Hepatocyte (in vitro differentiated cells): ENCODE measurements at regions not wholly inside any gene's neighbourhood (a gene's known extent, or its start where the extent isn't known, plus 50 kb on each side); places are given as distances from the start of the nearest gene placed in this dataset.

Source experiments
- DNase-seq: peaks from one replicate; pipeline ENCODE4 v3.0.0-alpha.2; 2016; ENCODE audit warnings: low spot score
- H2AFZ ChIP-seq: fragments of 200-600 bp; sonication (generic); 2 replicates; pipeline ENCODE4 v1.6.0; 2016; ENCODE audit warnings: antibody characterized with exemption, mild to moderate bottlenecking
- H3K27ac ChIP-seq: fragments of 200-600 bp; sonication (generic); 2 replicates; pipeline ENCODE4 v1.5.1; 2016; ENCODE audit warnings: mild to moderate bottlenecking
- H3K27me3 ChIP-seq: fragments of 200-600 bp; sonication (generic); 2 replicates; pipeline ENCODE4 v1.6.1; 2016
- H3K36me3 ChIP-seq: fragments of 200-600 bp; sonication (generic); replicated peaks from 2 replicates; pipeline ENCODE4 v1.5.1; 2016; ENCODE audit warnings: low read depth; ENCODE audit not compliant: insufficient read depth
- H3K4me1 ChIP-seq: fragments of 200-600 bp; sonication (generic); 2 replicates; pipeline ENCODE4 v1.5.1; 2016; ENCODE audit warnings: mild to moderate bottlenecking, moderate library complexity; ENCODE audit not compliant: insufficient read depth
- H3K4me2 ChIP-seq: fragments of 200-600 bp; sonication (generic); 2 replicates; pipeline ENCODE4 v1.6.0; 2016
- H3K4me3 ChIP-seq: fragments of 200-600 bp; sonication (generic); 2 replicates; pipeline ENCODE4 v1.5.1; 2016; ENCODE audit warnings: mild to moderate bottlenecking
- H3K79me2 ChIP-seq: fragments of 200-600 bp; sonication (generic); 2 replicates; pipeline ENCODE4 v1.6.0; 2017; ENCODE audit warnings: mild to moderate bottlenecking
- H3K9me2 ChIP-seq: fragments of 200-600 bp; sonication (generic); replicated peaks from 2 replicates; pipeline ENCODE4 v1.6.0; 2017; ENCODE audit warnings: mild to moderate bottlenecking; ENCODE audit not compliant: insufficient read depth
- H3K9me3 ChIP-seq: fragments of 200-600 bp; sonication (generic); 2 replicates; pipeline ENCODE4 v1.5.1; 2016; ENCODE audit warnings: low read depth, mild to moderate bottlenecking
- H4K20me1 ChIP-seq: fragments of 200-600 bp; sonication (generic); 2 replicates; pipeline ENCODE4 v1.6.0; 2016; ENCODE audit warnings: mild to moderate bottlenecking; ENCODE audit not compliant: insufficient read depth, poor library complexity, severe bottlenecking
- EZH2 ChIP-seq: fragments of 200-600 bp; sonication (generic); IDR thresholded peaks from 2 replicates; pipeline ENCODE4 v1.6.1; 2016; ENCODE audit warnings: antibody characterized with exemption, mild to moderate bottlenecking, borderline replicate concordance
- EZH2phosphoT487 ChIP-seq: fragments of 200-600 bp; sonication (generic); IDR thresholded peaks from one replicate; pipeline ENCODE4 v1.6.1; 2018; ENCODE audit warnings: antibody characterized with exemption, mild to moderate bottlenecking, low read depth, moderate library complexity; ENCODE audit not compliant: unreplicated experiment, severe bottlenecking
- WGBS: methylation state at CpG from one replicate; pipeline ENCODE4 v1.1.6; 2016; ENCODE audit warnings: low lambda C conversion rate; ENCODE audit errors: missing lambda C conversion rate; 5-methylcytosine and 5-hydroxymethylcytosine counted together
- TF ChIP-seq, protein P1 (sequence below): fragments of 200-600 bp; sonication (generic); IDR thresholded peaks from 2 replicates; pipeline ENCODE4 v1.5.1; 2016; ENCODE audit warnings: antibody characterized with exemption, mild to moderate bottlenecking; ENCODE audit not compliant: poor library complexity

DNA sequence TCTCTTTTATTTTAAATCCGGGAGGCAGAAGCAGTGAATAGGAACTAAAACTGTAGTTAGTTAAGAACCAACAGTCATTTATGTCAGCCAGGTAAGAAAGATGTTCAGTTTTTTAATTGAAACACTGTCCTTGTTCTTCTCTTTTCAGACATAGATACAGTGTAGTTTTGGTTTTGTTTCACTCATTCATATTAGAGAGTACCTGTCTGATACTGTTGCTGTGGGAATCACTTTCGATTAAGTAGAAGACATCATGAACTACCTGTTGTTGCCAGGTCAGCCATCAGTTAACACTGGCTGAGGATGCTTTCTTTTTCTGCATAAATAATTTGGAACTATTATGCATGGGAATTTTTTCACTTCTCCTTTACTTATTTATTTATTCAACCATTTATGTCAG lies 700.4 kb downstream of the OTOL1 start:
- no peaks in the 10 kb centered on the region for H3K79me2 ChIP-seq
- 64% methylated on average over 2 of the region's 2 CpGs for WGBS
- no peak overlapping the region for H3K27ac ChIP-seq
- H3K4me2 ChIP-seq = no peak overlapping the region
- no peaks in the 10 kb centered on the region for H3K27me3 ChIP-seq
- DNase-seq = no peak
- no peaks in the 10 kb centered on the region for H3K9me2 ChIP-seq
- H3K4me3 ChIP-seq = no peak overlapping the region
- no peaks in the 10 kb centered on the region for H3K4me1 ChIP-seq
- no peak overlapping the region for H2AFZ ChIP-seq
- no peaks in the 10 kb centered on the region for H3K36me3 ChIP-seq
- no peak for TF ChIP-seq EZH2
- TF ChIP-seq EZH2phosphoT487 = no peak
- TF ChIP-seq, protein P1, sequence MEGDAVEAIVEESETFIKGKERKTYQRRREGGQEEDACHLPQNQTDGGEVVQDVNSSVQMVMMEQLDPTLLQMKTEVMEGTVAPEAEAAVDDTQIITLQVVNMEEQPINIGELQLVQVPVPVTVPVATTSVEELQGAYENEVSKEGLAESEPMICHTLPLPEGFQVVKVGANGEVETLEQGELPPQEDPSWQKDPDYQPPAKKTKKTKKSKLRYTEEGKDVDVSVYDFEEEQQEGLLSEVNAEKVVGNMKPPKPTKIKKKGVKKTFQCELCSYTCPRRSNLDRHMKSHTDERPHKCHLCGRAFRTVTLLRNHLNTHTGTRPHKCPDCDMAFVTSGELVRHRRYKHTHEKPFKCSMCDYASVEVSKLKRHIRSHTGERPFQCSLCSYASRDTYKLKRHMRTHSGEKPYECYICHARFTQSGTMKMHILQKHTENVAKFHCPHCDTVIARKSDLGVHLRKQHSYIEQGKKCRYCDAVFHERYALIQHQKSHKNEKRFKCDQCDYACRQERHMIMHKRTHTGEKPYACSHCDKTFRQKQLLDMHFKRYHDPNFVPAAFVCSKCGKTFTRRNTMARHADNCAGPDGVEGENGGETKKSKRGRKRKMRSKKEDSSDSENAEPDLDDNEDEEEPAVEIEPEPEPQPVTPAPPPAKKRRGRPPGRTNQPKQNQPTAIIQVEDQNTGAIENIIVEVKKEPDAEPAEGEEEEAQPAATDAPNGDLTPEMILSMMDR = no peak
- H4K20me1 ChIP-seq = no peaks in the 10 kb centered on the region
- no peaks in the 10 kb centered on the region for H3K9me3 ChIP-seq

DNA sequence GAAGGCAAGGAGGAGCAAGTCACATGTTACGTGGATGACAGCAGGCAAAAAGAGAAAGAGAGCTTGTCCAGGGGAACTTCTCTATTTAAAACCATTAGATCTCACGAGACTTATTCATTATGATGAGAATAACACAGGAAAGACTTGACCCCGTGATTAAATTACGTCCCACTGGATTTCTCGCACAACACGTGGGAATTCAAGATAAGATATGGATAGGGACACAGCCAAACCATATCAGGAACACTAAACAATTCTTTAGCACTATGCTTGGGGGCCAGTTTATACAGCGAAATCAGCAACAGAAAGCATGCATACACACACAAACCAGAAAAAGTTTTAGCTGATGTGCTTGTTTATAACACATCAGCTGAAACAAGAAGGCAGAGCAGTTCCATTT lies 704.2 kb downstream of the OTOL1 start:
- Histone ChIP-seq H4K20me1 (no peaks in the 10 kb centered on the region), H3K27ac (no peak overlapping the region), H3K4me1 (no peaks in the 10 kb centered on the region), H3K79me2 (no peaks in the 10 kb centered on the region), H3K36me3 (no peaks in the 10 kb centered on the region), H3K9me2 (no peaks in the 10 kb centered on the region), H2AFZ (no peak overlapping the region), H3K4me2 (no peak overlapping the region), H3K9me3 (no peaks in the 10 kb centered on the region), H3K4me3 (no peak overlapping the region), H3K27me3 (no peaks in the 10 kb centered on the region)
- TF ChIP-seq EZH2 (no peak), EZH2phosphoT487 (no peak)
- TF ChIP-seq, protein P1 = no peak
- DNase-seq = no peak
- WGBS = 66% methylated on average over 7 of the region's 7 CpGs

GRCh38 chr3:162206648-162207047 lies 710.0 kb downstream of the OTOL1 start:
- TF ChIP-seq, protein P1 = no peak
- Histone ChIP-seq H3K9me2 (no peaks in the 10 kb centered on the region), H2AFZ (no peak overlapping the region), H3K4me2 (no peak overlapping the region), H3K27ac (no peak overlapping the region), H3K27me3 (no peaks in the 10 kb centered on the region), H3K4me3 (no peak overlapping the region), H3K4me1 (no peaks in the 10 kb centered on the region), H3K9me3 (no peaks in the 10 kb centered on the region), H3K79me2 (no peaks in the 10 kb centered on the region), H4K20me1 (no peaks in the 10 kb centered on the region), H3K36me3 (no peaks in the 10 kb centered on the region)
- DNase-seq = no peak
- 92% methylated on average over 1 of the region's 1 CpG for WGBS

DNA sequence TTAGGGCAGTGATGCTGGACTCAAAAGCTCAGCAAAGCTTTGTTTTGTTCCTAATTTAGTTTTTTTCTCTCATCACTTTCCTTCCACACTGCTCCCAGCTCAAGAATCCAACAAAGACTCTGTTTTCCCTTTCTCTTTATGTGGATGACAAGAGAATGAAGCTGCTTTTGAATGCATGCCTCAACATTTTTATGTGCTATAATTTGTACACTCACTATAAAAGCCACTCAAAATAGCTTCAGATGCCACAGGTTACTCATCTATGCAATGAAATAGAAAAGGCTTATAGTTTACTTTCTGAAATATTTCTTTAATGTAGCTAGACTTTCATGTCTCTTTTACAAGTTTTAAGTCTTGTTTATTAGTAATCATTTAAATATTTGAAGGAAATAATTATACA lies 714.9 kb downstream of the OTOL1 start:
- Histone ChIP-seq H3K9me3 (no peaks in the 10 kb centered on the region), H4K20me1 (no peaks in the 10 kb centered on the region), H2AFZ (no peak overlapping the region), H3K4me2 (no peak overlapping the region), H3K27ac (no peak overlapping the region), H3K4me3 (no peak overlapping the region), H3K36me3 (no peaks in the 10 kb centered on the region), H3K27me3 (no peaks in the 10 kb centered on the region), H3K9me2 (no peaks in the 10 kb centered on the region), H3K4me1 (no peaks in the 10 kb centered on the region), H3K79me2 (no peaks in the 10 kb centered on the region)
- DNase-seq = no peak
- TF ChIP-seq, protein P1 = no peak
- TF ChIP-seq EZH2phosphoT487 (no peak), EZH2 (no peak)
